Right kidney (tissue), 1 donor: ENCODE measurements at regions not wholly inside any gene's neighbourhood (a gene's known extent, or its start where the extent isn't known, plus 50 kb on each side); places are given as distances from the start of the nearest gene placed in this dataset.
"Not testable (repeated sequence)": the region's sequence is repeated elsewhere in the genome, so short reads cannot be mapped to it uniquely, and the experiment has no call there.

Source experiments
- DNase-seq: peaks from one replicate; pipeline ENCODE4 v3.0.0-alpha.2; 2016

DNA sequence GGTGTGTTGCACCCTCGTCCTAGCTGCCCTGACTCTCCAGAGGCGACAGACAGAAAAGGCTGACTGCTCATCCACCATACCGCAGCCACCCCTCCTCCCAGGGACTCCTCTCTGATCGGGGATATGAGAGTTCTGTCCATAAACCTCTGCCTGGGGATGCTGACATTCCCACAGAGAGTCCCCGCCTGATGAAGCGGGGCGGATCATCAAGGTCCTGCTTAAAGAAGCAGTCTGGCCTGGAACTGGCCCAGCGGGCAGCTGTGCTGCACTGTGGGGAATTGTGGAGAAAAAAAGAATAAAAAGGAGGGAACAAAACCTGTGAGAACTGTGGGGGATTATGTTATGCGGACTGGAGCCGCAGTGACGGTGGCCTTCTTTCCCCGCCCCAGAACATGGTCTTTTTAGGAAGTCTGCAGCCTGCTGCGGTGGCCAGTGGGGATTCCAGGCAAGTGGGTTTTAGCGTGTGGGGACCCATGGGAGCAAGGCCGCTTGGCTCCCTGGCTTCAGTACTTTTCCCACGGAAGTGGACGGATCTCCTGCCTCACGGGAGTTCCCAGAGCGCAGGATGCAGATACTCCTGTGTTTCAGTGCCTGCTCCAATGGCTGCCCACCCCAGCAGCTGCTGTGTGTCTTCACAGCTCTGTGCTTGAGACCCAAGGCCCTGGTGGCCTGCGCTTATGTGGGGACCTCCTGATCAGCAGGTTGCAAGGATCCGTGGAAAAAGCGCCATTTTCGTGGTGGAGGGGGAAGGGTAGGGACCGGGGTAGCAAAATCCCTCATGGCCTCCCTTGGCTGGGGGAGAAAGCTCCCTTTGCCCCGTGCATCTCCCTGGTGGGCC is 1456.2 kb upstream of the SLC10A2 start:
- no peak for DNase-seq

GRCh38 chr13:104510422-104510821 is 1444.2 kb upstream of the SLC10A2 start:
- DNase-seq, result no peak

DNA sequence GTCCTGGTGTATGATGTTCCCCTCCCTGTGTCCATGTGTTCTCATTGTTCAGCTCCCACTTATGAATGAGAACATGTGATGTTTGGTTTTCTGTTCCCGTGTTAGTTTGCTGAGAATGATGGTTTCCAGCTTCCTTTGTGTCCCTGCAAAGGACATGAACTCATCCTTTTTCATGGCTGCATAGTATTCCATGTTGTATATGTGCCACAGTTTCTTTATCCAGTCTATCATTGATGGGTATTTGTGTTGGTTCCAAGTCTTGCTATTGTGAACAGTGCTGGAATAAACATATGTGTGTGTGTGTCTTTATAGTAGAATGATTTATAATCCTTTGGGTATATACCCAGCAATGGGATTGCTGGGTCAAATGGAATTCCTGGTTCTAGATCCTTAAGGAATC is 1427.3 kb upstream of the SLC10A2 start:
- DNase-seq, result not testable (repeated sequence)

DNA sequence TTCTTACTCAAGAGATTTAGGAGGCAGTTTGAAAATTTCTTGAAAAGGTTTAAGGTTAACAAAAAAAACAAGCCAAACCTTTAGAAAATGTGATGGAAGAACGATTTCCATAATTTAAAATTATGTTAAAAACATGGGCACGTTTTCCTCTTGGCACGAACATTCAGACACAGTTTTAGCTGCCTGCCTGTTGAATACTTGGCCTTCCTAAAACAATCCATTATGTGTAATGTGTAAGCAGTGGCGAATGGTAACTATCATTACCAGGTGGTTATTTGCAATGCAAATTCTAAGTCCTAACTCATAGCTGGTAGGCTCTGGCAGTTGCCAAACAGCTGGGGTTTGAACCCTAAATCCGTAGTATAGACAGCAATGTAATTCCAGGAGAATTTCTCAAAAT is 1425.7 kb upstream of the SLC10A2 start:
- DNase-seq, result no peak

- DNase-seq, result no peak
Measured at GRCh38 chr13:104487006-104487405, 1420.8 kb upstream of the SLC10A2 start.

GRCh38 chr13:104485571-104485970 is 1419.4 kb upstream of the SLC10A2 start:
- DNase-seq, result no peak

DNA sequence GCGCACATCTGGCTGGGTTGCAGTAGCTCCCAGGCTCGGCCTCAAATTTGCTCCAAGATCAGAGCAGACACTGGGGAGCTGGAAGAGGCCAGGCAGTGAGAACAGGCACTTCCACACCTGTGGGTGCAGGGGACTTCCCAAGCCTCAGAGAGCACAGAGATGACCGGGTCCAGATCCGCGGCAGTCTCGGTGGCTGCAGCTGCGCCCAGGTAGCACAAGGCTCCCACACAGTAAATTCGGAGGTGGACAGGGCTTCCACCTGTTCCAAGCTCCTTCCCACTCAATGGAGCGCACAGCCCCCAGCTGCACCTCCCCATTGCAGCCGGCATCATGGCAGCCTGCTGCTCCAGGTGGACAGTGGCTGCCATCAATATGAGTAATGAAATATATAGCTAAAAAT is 1417.4 kb upstream of the SLC10A2 start:
- DNase-seq, result no peak

GRCh38 chr13:104477261-104477660 is 1411.0 kb upstream of the SLC10A2 start:
- no peak for DNase-seq

- DNase-seq, result no peak
Measured at GRCh38 chr13:104473936-104474335, 1407.7 kb upstream of the SLC10A2 start.

- no peak for DNase-seq
Measured at GRCh38 chr13:104466016-104466415, 1399.8 kb upstream of the SLC10A2 start.

DNA sequence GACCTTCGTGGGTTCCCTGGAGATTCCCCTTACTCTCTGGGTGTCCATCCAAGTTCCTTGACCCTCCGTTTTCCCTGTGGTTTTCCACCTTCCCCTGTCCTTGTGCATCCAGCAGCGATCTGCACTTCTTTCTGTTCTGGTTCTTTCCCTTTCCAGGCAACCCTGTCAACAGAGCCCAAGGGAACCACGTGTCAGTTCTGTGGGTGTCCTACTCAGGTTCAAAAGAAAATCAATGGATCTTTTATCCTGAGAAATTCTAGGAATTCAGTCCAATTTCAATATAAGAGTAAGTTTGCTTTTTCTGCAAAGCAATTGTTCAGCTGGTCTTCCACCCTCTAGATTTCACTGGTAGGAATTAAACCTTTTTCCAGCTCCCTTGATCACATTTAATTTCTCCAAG is 1394.8 kb upstream of the SLC10A2 start:
- no peak for DNase-seq

DNA sequence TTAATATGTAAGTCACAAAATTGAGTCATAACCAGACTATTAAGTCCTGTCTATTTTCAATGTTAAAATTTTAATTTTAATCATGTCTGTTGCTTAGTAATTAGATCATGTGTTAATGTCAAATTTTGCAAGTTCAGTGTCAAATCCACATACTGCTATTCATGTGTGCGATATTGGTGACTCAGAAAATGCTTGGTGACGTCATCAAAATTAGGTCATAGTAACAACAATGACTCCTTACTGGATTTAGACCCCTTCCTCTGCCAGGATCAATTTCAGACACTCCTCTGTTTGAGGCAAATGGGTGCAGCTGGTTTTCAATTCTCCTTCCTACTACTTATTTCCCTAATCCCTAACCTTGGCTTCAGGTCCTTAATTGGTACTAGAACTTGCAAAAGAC is 1394.3 kb upstream of the SLC10A2 start:
- no peak for DNase-seq

DNA sequence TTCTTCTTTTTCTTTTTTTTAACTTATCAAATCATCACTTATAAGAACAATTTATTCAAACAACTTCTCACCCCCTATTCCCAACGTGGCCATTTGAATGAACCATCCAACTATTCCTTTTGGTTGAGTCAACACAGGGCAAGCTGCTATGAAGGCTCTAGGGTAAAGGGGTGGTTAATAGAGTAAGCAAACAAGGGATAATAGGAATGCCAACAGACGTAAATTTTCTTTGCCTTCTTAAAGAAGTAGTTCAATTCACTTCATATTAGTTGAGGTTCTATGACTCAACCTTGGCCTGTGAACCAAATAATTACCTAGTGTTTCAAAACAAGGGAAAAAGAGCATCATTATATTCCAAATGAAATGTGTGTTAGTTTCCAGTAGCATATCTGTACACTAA is 1383.8 kb upstream of the SLC10A2 start:
- DNase-seq, result no peak

DNA sequence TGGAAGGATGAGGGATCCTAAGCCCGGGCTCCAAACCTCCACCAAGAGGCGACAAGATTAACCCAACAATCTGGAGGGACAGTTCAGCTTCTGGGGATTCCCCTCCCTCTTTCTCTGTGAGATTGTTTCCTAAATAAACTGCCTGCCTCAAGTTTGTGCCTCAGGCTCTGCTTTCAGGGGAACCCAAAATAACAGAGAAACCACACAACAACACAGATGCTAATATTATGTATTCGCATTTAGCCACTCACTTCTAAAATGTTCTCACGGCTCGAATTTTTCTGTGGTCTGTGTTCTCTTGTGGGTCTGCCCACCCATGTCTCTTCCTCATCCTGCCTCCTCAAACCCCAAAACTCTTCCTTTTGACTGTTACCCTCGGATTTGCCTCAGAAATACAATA is 1381.1 kb upstream of the SLC10A2 start:
- no peak for DNase-seq

DNA sequence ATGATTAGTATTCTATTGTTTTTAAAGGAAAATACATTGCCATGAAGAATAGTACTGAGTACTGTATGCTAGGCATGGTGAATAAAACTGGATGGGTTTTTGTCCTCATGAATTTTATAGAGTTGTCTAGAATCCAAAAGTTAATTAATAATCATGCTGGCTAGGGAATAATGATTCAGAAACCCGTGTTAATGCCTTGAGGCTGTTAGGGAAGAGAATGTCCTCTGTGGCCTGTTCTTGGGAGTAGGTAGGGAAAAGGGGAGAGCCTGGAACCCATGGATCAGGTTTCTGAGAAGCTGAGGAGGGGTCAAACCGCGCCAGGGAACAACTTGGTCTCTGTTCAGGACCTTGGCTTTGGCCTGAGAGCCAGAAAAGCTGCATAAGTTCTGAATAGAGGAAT is 1376.3 kb upstream of the SLC10A2 start:
- no peak for DNase-seq

DNA sequence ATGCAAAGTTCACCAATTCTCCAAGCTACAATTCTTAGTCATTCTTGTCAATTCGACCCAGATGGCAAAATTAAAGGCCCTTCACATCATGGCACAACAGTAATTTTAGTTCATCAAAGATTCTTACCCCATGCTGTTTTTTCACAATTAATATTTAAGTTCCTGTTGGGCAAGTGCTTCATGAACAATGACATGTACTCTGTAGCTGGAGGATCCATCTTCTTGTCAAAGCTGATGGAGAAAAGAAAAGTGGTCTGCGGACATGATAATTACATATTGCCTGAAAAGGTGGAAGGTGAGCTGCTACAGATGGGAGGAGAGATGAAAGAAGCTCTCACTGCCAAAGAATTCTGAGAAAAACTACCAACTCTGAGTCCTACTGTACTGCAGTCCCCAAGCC is 1370.3 kb upstream of the SLC10A2 start:
- no peak for DNase-seq

- DNase-seq, result no peak
Measured at GRCh38 chr13:104431895-104432294, 1365.7 kb upstream of the SLC10A2 start.

DNA sequence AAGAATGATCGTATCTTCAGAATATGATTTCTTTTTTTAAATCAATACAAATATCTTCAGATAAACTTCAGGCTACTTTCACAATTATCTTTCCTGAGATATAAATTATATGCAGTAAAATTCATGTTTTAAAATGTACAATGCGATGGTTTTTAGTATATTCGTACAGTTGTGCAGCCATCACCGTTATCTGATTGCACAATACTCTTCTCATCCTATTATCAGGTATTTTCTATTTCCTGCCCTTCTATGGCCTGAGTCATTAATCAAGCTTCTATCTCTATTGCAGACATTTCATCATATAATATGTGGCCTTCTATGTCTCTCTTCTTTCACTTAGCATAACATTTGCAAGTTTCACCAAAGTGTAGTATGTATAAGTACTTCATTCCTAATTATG is 1360.2 kb upstream of the SLC10A2 start:
- no peak for DNase-seq

- DNase-seq, result no peak
Measured at GRCh38 chr13:104422668-104423067, 1356.5 kb upstream of the SLC10A2 start.

GRCh38 chr13:104416973-104417372 is 1350.8 kb upstream of the SLC10A2 start:
- DNase-seq, result no peak

DNA sequence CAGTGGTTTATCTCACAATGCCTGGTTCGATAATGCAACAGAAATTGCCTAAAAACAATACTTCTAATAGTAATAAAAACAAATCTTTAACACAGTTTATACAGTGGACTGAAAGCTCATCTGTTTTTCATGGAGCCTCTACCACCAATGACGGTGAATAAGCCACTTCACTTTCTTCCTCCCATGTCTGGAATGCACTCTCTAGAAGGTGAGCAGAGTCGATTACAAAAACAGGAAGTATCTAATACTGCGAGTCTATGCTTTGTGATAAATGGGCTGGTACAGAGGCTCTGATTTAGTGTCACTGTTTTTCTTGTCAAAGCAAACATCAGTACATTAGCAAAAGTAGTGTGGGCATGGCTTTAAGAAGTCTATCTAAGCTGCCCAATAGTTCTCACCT is 1348.6 kb upstream of the SLC10A2 start:
- no peak for DNase-seq

GRCh38 chr13:104414181-104414580 is 1348.0 kb upstream of the SLC10A2 start:
- DNase-seq, result no peak

GRCh38 chr13:104411141-104411765 is 1345.0 kb upstream of the SLC10A2 start:
- no peak for DNase-seq

DNA sequence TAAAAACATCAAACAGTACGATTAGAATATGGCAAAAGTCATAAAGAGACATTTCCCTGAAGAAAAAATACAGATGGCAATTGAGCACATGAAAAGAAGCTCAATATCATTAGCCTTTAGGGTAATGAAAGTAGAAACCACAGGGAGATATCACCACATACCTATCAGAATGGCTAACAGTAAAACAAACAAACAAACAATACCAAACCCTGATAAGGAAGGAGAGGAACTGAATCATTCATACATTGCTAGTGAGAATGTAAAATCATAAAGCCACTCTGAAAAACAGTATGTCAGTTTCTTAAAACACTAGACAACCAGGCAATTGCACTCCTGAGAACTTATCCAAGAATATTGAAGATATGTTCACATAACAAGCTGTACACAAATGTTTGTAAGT is 1342.5 kb upstream of the SLC10A2 start:
- DNase-seq, result no peak
